SK-N-SH treated with all-trans-retinoic acid at 6 μM for 48 hours (cell line): ENCODE measurements at regions not wholly inside any gene's neighbourhood (a gene's known extent, or its start where the extent isn't known, plus 50 kb on each side); places are given as distances from the start of the nearest gene placed in this dataset.

Experiments used
- ATAC-seq: fragments of 200-7000 bp; cut with Tn5 transposase; 3 replicates; pipeline ENCODE4 v1.9.1; 2020; ENCODE audit warnings: mild to moderate bottlenecking, moderate library complexity
- ARNTL ChIP-seq: fragments of 450-650 bp; formaldehyde crosslinking; IDR thresholded peaks from 2 replicates; pipeline ENCODE4 v1.5.0; 2020; ENCODE audit warnings: low read depth, mild to moderate bottlenecking, moderate library complexity, borderline replicate concordance
- BACH2 ChIP-seq: fragments of 250-450 bp; sonication (Bioruptor Pico); IDR thresholded peaks from 2 replicates; pipeline ENCODE4 v1.9.0; 2021; ENCODE audit warnings: mild to moderate bottlenecking, borderline replicate concordance
- CSDC2 ChIP-seq: fragments of 250-450 bp; sonication (Bioruptor Pico); IDR thresholded peaks from 2 replicates; pipeline ENCODE4 v1.5.0; 2020; ENCODE audit warnings: mild to moderate bottlenecking, moderate library complexity
- ESRRG ChIP-seq: fragments of 250-450 bp; sonication (Bioruptor Pico); IDR thresholded peaks from 2 replicates; pipeline ENCODE4 v1.6.1; 2021; ENCODE audit warnings: mild to moderate bottlenecking
- GLIS3 ChIP-seq: fragments of 250-450 bp; sonication (Bioruptor Pico); IDR thresholded peaks from 2 replicates; pipeline ENCODE4 v1.5.0; 2020; ENCODE audit warnings: mild to moderate bottlenecking, moderate library complexity
- ISL1 ChIP-seq: fragments of 250-450 bp; sonication (Bioruptor Pico); IDR thresholded peaks from 2 replicates; pipeline ENCODE4 v2.1.2; 2022; ENCODE audit warnings: mild to moderate bottlenecking, moderate library complexity
- OSR1 ChIP-seq: fragments of 250-450 bp; sonication (Bioruptor Pico); IDR thresholded peaks from 2 replicates; pipeline ENCODE4 v1.8.0; 2022; ENCODE audit warnings: moderate library complexity, mild to moderate bottlenecking, inconsistent platforms
- PATZ1 ChIP-seq: fragments of 250-450 bp; sonication (Bioruptor Pico); IDR thresholded peaks from 2 replicates; pipeline ENCODE4 v1.8.0; 2020; ENCODE audit warnings: mild to moderate bottlenecking, moderate library complexity, borderline replicate concordance
- POU6F1 ChIP-seq: fragments of 250-450 bp; sonication (Bioruptor Pico); IDR thresholded peaks from 2 replicates; pipeline ENCODE4 v1.8.0; 2021; ENCODE audit warnings: low read depth, mild to moderate bottlenecking, moderate library complexity, borderline replicate concordance
- PPARA ChIP-seq: fragments of 250-450 bp; sonication (Bioruptor Pico); IDR thresholded peaks from 2 replicates; pipeline ENCODE4 v1.5.0; 2020; ENCODE audit warnings: mild to moderate bottlenecking, borderline replicate concordance
- RARB ChIP-seq: fragments of 250-450 bp; sonication (Bioruptor Pico); IDR thresholded peaks from 2 replicates; pipeline ENCODE4 v1.8.0; 2021; ENCODE audit warnings: mild to moderate bottlenecking, moderate library complexity
- SNAI2 ChIP-seq: fragments of 250-450 bp; sonication (Bioruptor Pico); IDR thresholded peaks from 2 replicates; pipeline ENCODE4 v1.5.0; 2020; ENCODE audit warnings: mild to moderate bottlenecking, moderate library complexity
- TCF4 ChIP-seq: fragments of 250-450 bp; sonication (Bioruptor Pico); IDR thresholded peaks from 2 replicates; pipeline ENCODE4 v1.8.0; 2021; ENCODE audit warnings: mild to moderate bottlenecking, moderate library complexity, borderline replicate concordance
- TOX ChIP-seq: fragments of 250-450 bp; sonication (Bioruptor Pico); IDR thresholded peaks from 2 replicates; pipeline ENCODE4 v1.8.0; 2021; ENCODE audit warnings: mild to moderate bottlenecking, moderate library complexity, borderline replicate concordance
- ZC3H10 ChIP-seq: fragments of 250-450 bp; sonication (Bioruptor Pico); IDR thresholded peaks from 2 replicates; pipeline ENCODE4 v1.5.1; 2021; ENCODE audit warnings: mild to moderate bottlenecking, moderate library complexity
- ZFP3 ChIP-seq: fragments of 250-450 bp; sonication (Bioruptor Pico); IDR thresholded peaks from 2 replicates; pipeline ENCODE4 v1.5.0; 2020; ENCODE audit warnings: mild to moderate bottlenecking, moderate library complexity
- ZFP30 ChIP-seq: fragments of 450-650 bp; formaldehyde crosslinking; IDR thresholded peaks from 2 replicates; pipeline ENCODE4 v1.5.0; 2022; ENCODE audit warnings: mild to moderate bottlenecking, moderate library complexity
- ZNF565 ChIP-seq: fragments of 450-650 bp; formaldehyde crosslinking; conservative IDR thresholded peaks from 2 replicates; pipeline ENCODE4 v1.5.0; 2020; ENCODE audit warnings: low read depth, mild to moderate bottlenecking, moderate library complexity
- ZNF70 ChIP-seq: fragments of 450-650 bp; formaldehyde crosslinking; IDR thresholded peaks from 2 replicates; pipeline ENCODE4 v1.5.0; 2020; ENCODE audit warnings: mild to moderate bottlenecking, moderate library complexity
- ZNF8 ChIP-seq: fragments of 450-650 bp; formaldehyde crosslinking; IDR thresholded peaks from 2 replicates; pipeline ENCODE4 v1.5.0; 2020; ENCODE audit warnings: mild to moderate bottlenecking, moderate library complexity
- TF ChIP-seq, protein P1 (sequence below): fragments of 250-450 bp; sonication (Bioruptor Pico); IDR thresholded peaks from 2 replicates; pipeline ENCODE4 v1.5.1; 2021; ENCODE audit warnings: mild to moderate bottlenecking, moderate library complexity
- TF ChIP-seq, protein P2 (sequence below): fragments of 250-450 bp; sonication (Bioruptor Pico); IDR thresholded peaks from 2 replicates; pipeline ENCODE4 v1.5.1; 2020; ENCODE audit warnings: low read depth, mild to moderate bottlenecking, moderate library complexity
- TF ChIP-seq, protein P3 (sequence below): fragments of 250-450 bp; sonication (Bioruptor Pico); IDR thresholded peaks from 2 replicates; pipeline ENCODE4 v1.5.0; 2020; ENCODE audit warnings: mild to moderate bottlenecking, moderate library complexity

DNA sequence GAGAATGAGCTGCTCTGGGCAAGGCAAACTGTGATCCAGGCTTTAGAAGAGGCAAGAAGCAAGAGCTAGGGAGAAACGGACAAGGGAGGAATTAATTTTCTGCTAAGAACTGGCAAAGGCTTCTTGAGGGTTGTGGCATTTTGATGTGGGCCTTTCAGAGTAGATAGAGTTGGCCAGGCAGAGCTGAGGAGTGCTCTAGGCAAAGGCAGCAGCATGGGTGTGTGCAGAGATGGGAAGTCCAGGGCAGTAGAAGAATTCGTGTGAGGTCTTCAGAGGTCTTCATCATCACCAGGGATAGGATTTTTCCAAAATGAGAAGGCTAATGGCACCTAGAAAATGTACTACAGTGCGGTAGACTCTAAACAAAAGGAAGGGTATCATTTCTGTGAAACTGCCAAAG lies 237.8 kb downstream of the LTN1 start:
- ATAC-seq = no peak
- TF ChIP-seq TOX = no peak
- TF ChIP-seq PPARA (CRISPR knock-in tag) = no peak
- no peak for TF ChIP-seq ZNF565 (CRISPR knock-in tag)
- no peak for TF ChIP-seq ZNF8 (CRISPR knock-in tag)
- no peak for TF ChIP-seq ESRRG (CRISPR knock-in tag)
- TF ChIP-seq ISL1 = no peak
- TF ChIP-seq, protein P1, sequence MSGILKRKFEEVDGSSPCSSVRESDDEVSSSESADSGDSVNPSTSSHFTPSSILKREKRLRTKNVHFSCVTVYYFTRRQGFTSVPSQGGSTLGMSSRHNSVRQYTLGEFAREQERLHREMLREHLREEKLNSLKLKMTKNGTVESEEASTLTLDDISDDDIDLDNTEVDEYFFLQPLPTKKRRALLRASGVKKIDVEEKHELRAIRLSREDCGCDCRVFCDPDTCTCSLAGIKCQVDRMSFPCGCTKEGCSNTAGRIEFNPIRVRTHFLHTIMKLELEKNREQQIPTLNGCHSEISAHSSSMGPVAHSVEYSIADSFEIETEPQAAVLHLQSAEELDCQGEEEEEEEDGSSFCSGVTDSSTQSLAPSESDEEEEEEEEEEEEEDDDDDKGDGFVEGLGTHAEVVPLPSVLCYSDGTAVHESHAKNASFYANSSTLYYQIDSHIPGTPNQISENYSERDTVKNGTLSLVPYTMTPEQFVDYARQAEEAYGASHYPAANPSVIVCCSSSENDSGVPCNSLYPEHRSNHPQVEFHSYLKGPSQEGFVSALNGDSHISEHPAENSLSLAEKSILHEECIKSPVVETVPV (CRISPR knock-in tag) = no peak
- TF ChIP-seq PATZ1 (CRISPR knock-in tag) = no peak
- no peak for TF ChIP-seq RARB
- TF ChIP-seq SNAI2 = no peak
- TF ChIP-seq, protein P2, sequence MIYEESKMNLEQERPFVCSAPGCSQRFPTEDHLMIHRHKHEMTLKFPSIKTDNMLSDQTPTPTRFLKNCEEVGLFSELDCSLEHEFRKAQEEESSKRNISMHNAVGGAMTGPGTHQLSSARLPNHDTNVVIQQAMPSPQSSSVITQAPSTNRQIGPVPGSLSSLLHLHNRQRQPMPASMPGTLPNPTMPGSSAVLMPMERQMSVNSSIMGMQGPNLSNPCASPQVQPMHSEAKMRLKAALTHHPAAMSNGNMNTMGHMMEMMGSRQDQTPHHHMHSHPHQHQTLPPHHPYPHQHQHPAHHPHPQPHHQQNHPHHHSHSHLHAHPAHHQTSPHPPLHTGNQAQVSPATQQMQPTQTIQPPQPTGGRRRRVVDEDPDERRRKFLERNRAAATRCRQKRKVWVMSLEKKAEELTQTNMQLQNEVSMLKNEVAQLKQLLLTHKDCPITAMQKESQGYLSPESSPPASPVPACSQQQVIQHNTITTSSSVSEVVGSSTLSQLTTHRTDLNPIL (CRISPR knock-in tag) = no peak
- TF ChIP-seq TCF4 (CRISPR knock-in tag) = no peak
- no peak for TF ChIP-seq OSR1

- peak; percentile 89 for ATAC-seq
- TF ChIP-seq ISL1 (peak; percentile 86), POU6F1 (CRISPR knock-in tag) (no peak), SNAI2 (0 out of 2 replicates have a peak, but pooled peaks have one; percentile 34), ZNF8 (CRISPR knock-in tag) (no peak), RARB (no peak), ZFP3 (CRISPR knock-in tag) (0 out of 2 replicates have a peak, but pooled peaks have one; percentile 51), CSDC2 (0 out of 2 replicates have a peak, but pooled peaks have one; percentile 61), PPARA (CRISPR knock-in tag) (no peak), GLIS3 (CRISPR knock-in tag) (no peak), PATZ1 (CRISPR knock-in tag) (0 out of 2 replicates have a peak, but pooled peaks have one; percentile 35), BACH2 (CRISPR knock-in tag) (no peak), ZC3H10 (CRISPR knock-in tag) (no peak), ARNTL (CRISPR knock-in tag) (no peak), ESRRG (CRISPR knock-in tag) (no peak), ZFP30 (CRISPR knock-in tag) (no peak), OSR1 (no peak), ZNF565 (CRISPR knock-in tag) (no peak), TOX (no peak), ZNF70 (no peak), TCF4 (CRISPR knock-in tag) (no peak)
- TF ChIP-seq, protein P1 (CRISPR knock-in tag) = no peak
- TF ChIP-seq, protein P3, sequence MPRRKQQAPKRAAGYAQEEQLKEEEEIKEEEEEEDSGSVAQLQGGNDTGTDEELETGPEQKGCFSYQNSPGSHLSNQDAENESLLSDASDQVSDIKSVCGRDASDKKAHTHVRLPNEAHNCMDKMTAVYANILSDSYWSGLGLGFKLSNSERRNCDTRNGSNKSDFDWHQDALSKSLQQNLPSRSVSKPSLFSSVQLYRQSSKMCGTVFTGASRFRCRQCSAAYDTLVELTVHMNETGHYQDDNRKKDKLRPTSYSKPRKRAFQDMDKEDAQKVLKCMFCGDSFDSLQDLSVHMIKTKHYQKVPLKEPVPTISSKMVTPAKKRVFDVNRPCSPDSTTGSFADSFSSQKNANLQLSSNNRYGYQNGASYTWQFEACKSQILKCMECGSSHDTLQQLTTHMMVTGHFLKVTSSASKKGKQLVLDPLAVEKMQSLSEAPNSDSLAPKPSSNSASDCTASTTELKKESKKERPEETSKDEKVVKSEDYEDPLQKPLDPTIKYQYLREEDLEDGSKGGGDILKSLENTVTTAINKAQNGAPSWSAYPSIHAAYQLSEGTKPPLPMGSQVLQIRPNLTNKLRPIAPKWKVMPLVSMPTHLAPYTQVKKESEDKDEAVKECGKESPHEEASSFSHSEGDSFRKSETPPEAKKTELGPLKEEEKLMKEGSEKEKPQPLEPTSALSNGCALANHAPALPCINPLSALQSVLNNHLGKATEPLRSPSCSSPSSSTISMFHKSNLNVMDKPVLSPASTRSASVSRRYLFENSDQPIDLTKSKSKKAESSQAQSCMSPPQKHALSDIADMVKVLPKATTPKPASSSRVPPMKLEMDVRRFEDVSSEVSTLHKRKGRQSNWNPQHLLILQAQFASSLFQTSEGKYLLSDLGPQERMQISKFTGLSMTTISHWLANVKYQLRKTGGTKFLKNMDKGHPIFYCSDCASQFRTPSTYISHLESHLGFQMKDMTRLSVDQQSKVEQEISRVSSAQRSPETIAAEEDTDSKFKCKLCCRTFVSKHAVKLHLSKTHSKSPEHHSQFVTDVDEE = no peak
- TF ChIP-seq, protein P2 (CRISPR knock-in tag) = peak; percentile 85; the same call in 1 of the 2 replicates
- TF ChIP-seq, all 23 proteins: peak for 6
Measured at GRCh38 chr21:28754127-28754611, 238.5 kb downstream of the LTN1 start.
